ENCODE measurements at regions not wholly inside any gene's neighbourhood (a gene's known extent, or its start where the extent isn't known, plus 50 kb on each side); places are given as distances from the start of the nearest gene placed in this dataset.

GRCh38 chr11:19592842-19593241, 119.8 kb upstream of the NAV2 start:
- ATAC-seq (no peak), DNase-seq (no peak)
- no peak overlapping the region for H3K27ac ChIP-seq
- no peaks in the 10 kb centered on the region for H3K27me3 ChIP-seq
- H3K4me1 ChIP-seq, result no peaks in the 10 kb centered on the region
- no peaks in the 10 kb centered on the region for H3K9me3 ChIP-seq
- intact Hi-C loops (cut with DNase I), result no loop called here
- H3K4me3 ChIP-seq, result no peak overlapping the region
- no peak for TF ChIP-seq CTCF (IDR thresholded peaks at IDR 0.05)
- no peaks in the 10 kb centered on the region for H3K36me3 ChIP-seq

DNA sequence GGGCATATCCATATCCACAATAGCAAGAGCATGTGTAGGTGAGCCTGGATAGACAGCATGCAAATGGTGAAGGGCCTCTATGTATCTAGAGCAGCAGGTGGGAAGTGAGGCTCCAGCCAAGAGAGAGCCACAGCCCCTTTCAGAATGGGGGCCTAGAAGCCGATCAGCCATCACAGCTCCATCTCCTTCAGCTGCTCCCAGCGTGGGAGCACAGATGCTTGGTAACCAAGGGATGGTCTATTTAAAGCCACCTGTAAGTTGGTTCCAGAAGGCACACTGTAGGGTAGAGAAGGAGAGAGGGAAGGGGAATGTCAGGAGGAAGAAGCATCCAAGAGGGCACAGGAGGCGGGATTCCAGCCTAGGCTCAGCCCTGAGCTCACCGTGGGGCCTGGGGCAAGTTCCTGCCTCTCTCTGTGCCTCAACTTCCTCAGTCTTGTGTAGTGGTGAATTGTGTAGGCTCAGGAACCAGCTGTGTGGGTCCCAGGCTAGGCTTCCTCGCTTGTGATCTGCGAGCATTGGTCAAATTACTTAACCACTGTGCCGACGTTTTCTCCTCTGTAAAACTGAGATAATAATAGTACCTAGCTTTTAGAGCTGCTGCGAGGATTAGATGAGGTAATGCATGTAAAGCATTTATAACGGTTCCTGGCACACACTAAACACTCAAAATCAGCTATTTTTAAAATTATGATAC, 122.9 kb upstream of the NAV2 start:
- Histone ChIP-seq H3K27me3 (no peaks in the 10 kb centered on the region), H3K9me3 (no peaks in the 10 kb centered on the region), H3K27ac (no peak overlapping the region), H3K36me3 (no peaks in the 10 kb centered on the region), H3K4me3 (no peak overlapping the region), H3K4me1 (no peaks in the 10 kb centered on the region)
- ATAC-seq (no peak), DNase-seq (no peak)
- TF ChIP-seq CTCF (IDR thresholded peaks at IDR 0.05), result no peak
- intact Hi-C loops (cut with DNase I), result no loop called here

DNA sequence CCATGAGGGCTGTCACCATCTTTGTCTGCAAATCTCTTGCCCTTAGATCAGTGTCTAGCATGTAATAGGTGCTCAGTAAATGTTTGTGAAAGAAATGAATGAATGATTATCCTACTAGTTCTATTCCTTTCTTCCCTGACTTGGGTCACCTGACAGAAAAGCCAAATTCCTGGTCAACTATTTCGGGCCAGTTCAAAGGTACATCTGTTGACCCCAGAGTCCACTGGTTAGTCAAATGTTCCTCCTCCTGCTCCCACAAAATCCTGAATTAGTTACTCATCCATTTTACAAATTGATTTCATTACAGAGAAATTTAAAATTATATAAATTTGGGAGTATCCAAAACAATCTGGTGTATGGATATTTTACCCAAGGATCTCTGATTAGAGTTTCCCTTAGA, 124.7 kb upstream of the NAV2 start:
- Histone ChIP-seq H3K27me3 (no peaks in the 10 kb centered on the region), H3K4me3 (no peak overlapping the region), H3K27ac (no peak overlapping the region), H3K36me3 (no peaks in the 10 kb centered on the region), H3K4me1 (no peaks in the 10 kb centered on the region), H3K9me3 (no peaks in the 10 kb centered on the region)
- ATAC-seq (no peak), DNase-seq (no peak)
- intact Hi-C loops (cut with DNase I), result no loop called here
- TF ChIP-seq CTCF (IDR thresholded peaks at IDR 0.05), result no peak

GRCh38 chr11:19580646-19581045, 132.0 kb upstream of the NAV2 start:
- Histone ChIP-seq H3K36me3 (no peaks in the 10 kb centered on the region), H3K27ac (no peak overlapping the region), H3K4me1 (peaks cover 27% of the 10 kb centered on the region), H3K27me3 (no peaks in the 10 kb centered on the region), H3K9me3 (no peaks in the 10 kb centered on the region), H3K4me3 (no peak overlapping the region)
- DNase-seq (no peak), ATAC-seq (no peak)
- intact Hi-C loops (cut with DNase I), result no loop called here
- TF ChIP-seq CTCF (IDR thresholded peaks at IDR 0.05), result no peak

DNA sequence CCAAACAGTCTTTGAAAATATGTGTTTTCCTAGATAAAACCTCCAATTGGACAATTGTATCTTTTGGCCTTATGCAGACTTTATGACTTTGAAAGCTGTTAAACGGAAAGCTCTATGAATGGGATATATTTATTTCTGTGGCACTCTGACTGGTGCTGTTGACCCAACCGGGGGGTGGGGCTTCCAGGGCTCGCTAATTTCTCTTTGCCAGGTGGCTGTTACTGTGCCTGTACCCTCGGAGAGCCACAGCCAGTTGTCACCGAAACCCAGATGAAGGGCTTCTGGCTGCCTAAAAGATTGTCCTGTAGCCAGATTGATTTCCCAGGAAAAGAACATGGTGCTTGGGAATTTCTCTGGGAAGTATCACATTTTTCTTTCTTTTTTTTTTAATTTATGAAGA, 132.7 kb upstream of the NAV2 start:
- intact Hi-C loops (cut with DNase I), result no loop called here
- TF ChIP-seq CTCF (IDR thresholded peaks at IDR 0.05), result no peak
- Histone ChIP-seq H3K4me1 (peaks cover 27% of the 10 kb centered on the region), H3K4me3 (no peak overlapping the region), H3K36me3 (no peaks in the 10 kb centered on the region), H3K9me3 (no peaks in the 10 kb centered on the region), H3K27me3 (no peaks in the 10 kb centered on the region), H3K27ac (no peak overlapping the region)
- DNase-seq, result no peak
- no peak for ATAC-seq

DNA sequence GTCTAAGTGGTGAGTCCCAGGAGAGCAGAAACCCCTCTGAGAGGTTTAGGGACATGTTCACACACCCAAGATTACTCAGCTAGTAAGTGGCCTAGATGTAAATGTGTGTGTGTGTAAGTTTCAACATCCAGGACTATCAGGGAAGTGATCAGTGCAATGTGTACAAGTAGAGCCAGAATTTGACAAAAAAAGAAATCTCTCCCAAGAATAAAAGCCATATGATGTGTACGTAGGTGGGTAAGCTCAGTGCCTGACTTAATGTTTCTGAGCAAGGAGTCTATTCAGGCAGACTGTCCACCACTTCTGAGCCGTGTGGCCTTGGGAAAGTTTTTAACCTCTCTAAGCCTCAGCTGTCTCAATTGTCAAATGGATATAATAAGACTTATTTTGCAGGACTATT, 133.8 kb upstream of the NAV2 start:
- Histone ChIP-seq H3K4me1 (peaks cover 27% of the 10 kb centered on the region), H3K9me3 (no peaks in the 10 kb centered on the region), H3K36me3 (no peaks in the 10 kb centered on the region), H3K27me3 (no peaks in the 10 kb centered on the region), H3K27ac (no peak overlapping the region), H3K4me3 (no peak overlapping the region)
- TF ChIP-seq CTCF (IDR thresholded peaks at IDR 0.05), result no peak
- intact Hi-C loops (cut with DNase I), result no loop called here
- ATAC-seq (no peak), DNase-seq (no peak)

All from upper lobe of right lung (tissue), 1 donor.